A549 (cell line): ENCODE measurements at regions not wholly inside any gene's neighbourhood (a gene's known extent, or its start where the extent isn't known, plus 50 kb on each side); places are given as distances from the start of the nearest gene placed in this dataset.
"Not testable (repeated sequence)": the region's sequence is repeated elsewhere in the genome, so short reads cannot be mapped to it uniquely, and the experiment has no call there.

Experiments
- ATAC-seq, 2 experiments: fragments of 200-7000 bp in 1 of 2; fragments of >200 bp in 1 of 2; cut with Nextera tagmentation in 1 of 2; cut with Tn5 transposase in 1 of 2; 3 replicates each; pipeline versions ENCODE4 v1.8.0 to v1.9.1; 2018 to 2020; ENCODE audit warnings: mild to moderate bottlenecking in 1 of 2, moderate library complexity in 1 of 2
- CTCF ChIA-PET: fragments of 300-600 bp; sonication (Branson Sonifier 250); formaldehyde crosslinking; extraction: SDS; loops from one replicate; lab custom pipeline; 2021; ENCODE audit warnings: antibody characterized with exemption, inconsistent platforms; lab: Yijun Ruan, JAX
- POLR2A ChIA-PET: fragments of 350-600 bp; formaldehyde crosslinking; extraction: SDS; loops from one replicate; lab custom pipeline; 2021; ENCODE audit warnings: antibody characterized with exemption, inconsistent platforms; lab: Yijun Ruan, JAX
- DNase-seq, 2 experiments: peaks; one replicate each; pipeline versions ENCODE4 v3.0.0 to v3.0.0-alpha.2; 2011 to 2016; ENCODE audit warnings: low read depth in 1 of 2, low spot score in 1 of 2
- FAIRE-seq: peaks from 2 replicates; lab custom pipeline; 2011; peaks lifted over from hg19 to GRCh38; lab: Jason Lieb, UNC
- H3K27ac ChIP-seq, 2 experiments: fragments of >200 bp; sonication (Bioruptor Twin); formaldehyde crosslinking; 3 replicates each; pipeline ENCODE4 v1.5.1; 2016 to 2017
- H3K4me1 ChIP-seq: fragments of >200 bp; sonication (Bioruptor Twin); formaldehyde crosslinking; 3 replicates; pipeline ENCODE4 v1.6.1; 2016
- H3K4me2 ChIP-seq: fragments of >200 bp; sonication (Bioruptor Twin); formaldehyde crosslinking; 3 replicates; pipeline ENCODE4 v1.6.1; 2016
- H3K4me3 ChIP-seq: fragments of >200 bp; sonication (Bioruptor Twin); formaldehyde crosslinking; 3 replicates; pipeline ENCODE4 v1.5.1; 2016
- H3K9me3 ChIP-seq: fragments of >200 bp; sonication (Bioruptor Twin); formaldehyde crosslinking; 3 replicates; pipeline ENCODE4 v1.6.1; 2016
- ATOH8 ChIP-seq: fragments of 250-450 bp; sonication (Bioruptor Pico); IDR thresholded peaks from 2 replicates; pipeline ENCODE4 v1.5.0; 2020; ENCODE audit warnings: low read depth, mild to moderate bottlenecking, moderate library complexity
- BHLHE40 ChIP-seq: IDR thresholded peaks from 2 replicates; pipeline ENCODE4 v1.6.1; 2012; ENCODE audit warnings: low read depth, low read length, inconsistent platforms
- CBX2 ChIP-seq: fragments of 200-600 bp; sonication (generic); IDR thresholded peaks from 2 replicates; pipeline ENCODE4 v1.6.1; 2016; ENCODE audit warnings: low read depth, mild to moderate bottlenecking, borderline replicate concordance
- CTCF ChIP-seq: fragments of >200 bp; sonication (Bioruptor Twin); formaldehyde crosslinking; IDR thresholded peaks from 3 replicates; pipeline ENCODE4 v1.5.1; 2016
- EP300 ChIP-seq, 2 experiments: fragments of >200 bp; sonication (Bioruptor Twin); formaldehyde crosslinking; IDR thresholded peaks; 2 replicates in 1 of 2; 3 replicates in 1 of 2; pipeline ENCODE4 v1.6.1; 2016 to 2017
- HES2 ChIP-seq: fragments of >200 bp; sonication (Bioruptor Twin); formaldehyde crosslinking; IDR thresholded peaks from 2 replicates; pipeline ENCODE4 v1.6.1; 2016
- HEYL ChIP-seq: fragments of 250-450 bp; sonication (Bioruptor Pico); IDR thresholded peaks from 2 replicates; pipeline ENCODE4 v1.8.0; 2021; ENCODE audit warnings: mild to moderate bottlenecking, moderate library complexity
- HMGXB4 ChIP-seq: fragments of 250-450 bp; sonication (Bioruptor Pico); IDR thresholded peaks from 2 replicates; pipeline ENCODE4 v1.5.0; 2021; ENCODE audit warnings: mild to moderate bottlenecking, moderate library complexity, borderline replicate concordance
- HOXA7 ChIP-seq: fragments of 250-450 bp; sonication (Bioruptor Pico); IDR thresholded peaks from 2 replicates; pipeline ENCODE4 v1.5.0; 2020; ENCODE audit warnings: mild to moderate bottlenecking, moderate library complexity
- KDM1A ChIP-seq: fragments of 200-600 bp; sonication (generic); IDR thresholded peaks from 2 replicates; pipeline ENCODE4 v1.6.1; 2016; ENCODE audit warnings: low read depth, mild to moderate bottlenecking
- MAFK ChIP-seq: fragments of 450-650 bp; IDR thresholded peaks from 2 replicates; pipeline ENCODE4 v1.6.1; 2014; ENCODE audit not compliant: partially characterized antibody
- MAX ChIP-seq: IDR thresholded peaks from 2 replicates; pipeline ENCODE4 v1.6.1; 2012
- REST ChIP-seq: fragments of 200-600 bp; sonication (generic); IDR thresholded peaks from 2 replicates; pipeline ENCODE4 v1.6.1; 2016; ENCODE audit warnings: antibody characterized with exemption, mild to moderate bottlenecking, moderate library complexity
- TFCP2L1 ChIP-seq: fragments of 250-450 bp; sonication (Bioruptor Pico); IDR thresholded peaks from 2 replicates; pipeline ENCODE4 v1.5.0; 2021; ENCODE audit warnings: mild to moderate bottlenecking
- TP53 ChIP-seq: fragments of 250-450 bp; sonication (Bioruptor Pico); IDR thresholded peaks from 2 replicates; pipeline ENCODE4 v1.5.0; 2021; ENCODE audit warnings: mild to moderate bottlenecking, moderate library complexity
- ZC3H11A ChIP-seq: fragments of 450-650 bp; IDR thresholded peaks from 2 replicates; pipeline ENCODE4 v1.6.1; 2014; ENCODE audit warnings: antibody characterized with exemption, mild to moderate bottlenecking
- WGBS: methylation state at CpG from one replicate; pipeline ENCODE4 v1.1.6; 2017; ENCODE audit errors: missing lambda C conversion rate; 5-methylcytosine and 5-hydroxymethylcytosine counted together

- TF ChIP-seq TFCP2L1 (CRISPR knock-in tag) (no peak), TP53 (CRISPR knock-in tag) (no peak), CTCF (no peak), REST (no peak), CBX2 (no peak), HOXA7 (no peak), EP300 (IDR thresholded peaks at IDR 0.05) (no peak), BHLHE40 (no peak)
- DNase-seq (no peak), FAIRE-seq (no peak), ATAC-seq (no peak)
- ChIA-PET POLR2A (no interaction called here), CTCF (no interaction called here)
- Histone ChIP-seq H3K4me3 (no peak overlapping the region), H3K4me2 (no peak overlapping the region), H3K9me3 (no peaks in the 10 kb centered on the region), H3K4me1 (no peaks in the 10 kb centered on the region), H3K27ac (no peak overlapping the region)
These were observed 408.5 kb upstream of the USP9Y start for GRCh38 chrY:12292542-12292941.

GRCh38 chrY:12296460-12296859 lies 404.6 kb upstream of the USP9Y start:
- POLR2A ChIA-PET: no interaction called here
- no peak overlapping the region for H3K4me3 ChIP-seq
- no peak overlapping the region for H3K4me2 ChIP-seq
- no peak for DNase-seq
- H3K4me1 ChIP-seq: no peaks in the 10 kb centered on the region
- 100% methylated on average over 1 of the region's 1 CpG for WGBS
- no peak overlapping the region for H3K27ac ChIP-seq
- TF ChIP-seq ZC3H11A (no peak), HEYL (CRISPR knock-in tag) (no peak), KDM1A (no peak), HMGXB4 (no peak), MAFK (no peak), MAX (no peak), REST (no peak), ATOH8 (CRISPR knock-in tag) (no peak), HES2 (no peak)
- TF ChIP-seq, all 56 proteins: peak for 0
- no peaks in the 10 kb centered on the region for H3K9me3 ChIP-seq
- CTCF ChIA-PET: no interaction called here
- ATAC-seq (no peak), FAIRE-seq (no peak)

- H3K4me2 ChIP-seq, FAIRE-seq, DNase-seq, H3K4me1 ChIP-seq, H3K4me3 ChIP-seq, H3K9me3 ChIP-seq, CTCF ChIA-PET, ATAC-seq, H3K27ac ChIP-seq, POLR2A ChIA-PET: not testable (repeated sequence)
- 30% methylated on average over 5 of the region's 9 CpGs for WGBS
These were observed 401.2 kb upstream of the USP9Y start for GRCh38 chrY:12299796-12300195.
